Keratinocyte (primary cell): ENCODE measurements at regions not wholly inside any gene's neighbourhood (a gene's known extent, or its start where the extent isn't known, plus 50 kb on each side); places are given as distances from the start of the nearest gene placed in this dataset.
"Not testable (repeated sequence)": the region's sequence is repeated elsewhere in the genome, so short reads cannot be mapped to it uniquely, and the experiment has no call there.

ENCODE experiments used
- EZH2 ChIP-seq: IDR thresholded peaks from one replicate; pipeline ENCODE4 v1.6.1; 2012; ENCODE audit warnings: inconsistent platforms, mild to moderate bottlenecking, low read length, moderate library complexity
- TF ChIP-seq, protein P1 (sequence below), 3 experiments: IDR thresholded peaks in 1 of 3; conservative IDR thresholded peaks in 1 of 3; optimal IDR thresholded peaks in 1 of 3; 2 replicates in 2 of 3; 3 replicates in 1 of 3; pipeline versions ENCODE3 to v1.5.1; 2011; ENCODE audit warnings: low read length in 3 of 3, mild to moderate bottlenecking in 3 of 3, moderate library complexity in 2 of 3, control low read depth in 1 of 3, inconsistent platforms in 1 of 3; ENCODE audit not compliant: insufficient read depth in 2 of 3; ENCODE audit errors: extremely low read depth in 1 of 3

DNA sequence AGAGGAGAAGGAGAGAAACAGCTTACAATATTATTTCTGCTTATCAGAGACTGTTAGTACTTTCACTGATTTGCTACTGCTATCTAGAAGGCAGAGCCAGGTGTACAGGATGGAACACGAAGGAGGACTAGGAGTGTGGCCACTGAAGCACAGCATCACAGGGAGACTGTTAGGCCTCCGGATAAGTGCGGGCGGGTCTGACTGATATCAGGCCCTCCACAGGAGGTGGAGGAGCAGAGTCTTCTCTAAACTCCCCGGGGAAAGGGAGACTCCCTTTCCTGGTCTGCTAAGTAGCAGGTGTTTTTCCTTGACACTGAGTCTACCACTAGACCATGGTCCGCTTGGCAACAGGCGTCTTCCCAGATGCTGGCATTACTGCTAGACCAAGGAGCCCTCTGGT, 1065.2 kb downstream of the TMEM121 start:
- TF ChIP-seq, protein P1, sequence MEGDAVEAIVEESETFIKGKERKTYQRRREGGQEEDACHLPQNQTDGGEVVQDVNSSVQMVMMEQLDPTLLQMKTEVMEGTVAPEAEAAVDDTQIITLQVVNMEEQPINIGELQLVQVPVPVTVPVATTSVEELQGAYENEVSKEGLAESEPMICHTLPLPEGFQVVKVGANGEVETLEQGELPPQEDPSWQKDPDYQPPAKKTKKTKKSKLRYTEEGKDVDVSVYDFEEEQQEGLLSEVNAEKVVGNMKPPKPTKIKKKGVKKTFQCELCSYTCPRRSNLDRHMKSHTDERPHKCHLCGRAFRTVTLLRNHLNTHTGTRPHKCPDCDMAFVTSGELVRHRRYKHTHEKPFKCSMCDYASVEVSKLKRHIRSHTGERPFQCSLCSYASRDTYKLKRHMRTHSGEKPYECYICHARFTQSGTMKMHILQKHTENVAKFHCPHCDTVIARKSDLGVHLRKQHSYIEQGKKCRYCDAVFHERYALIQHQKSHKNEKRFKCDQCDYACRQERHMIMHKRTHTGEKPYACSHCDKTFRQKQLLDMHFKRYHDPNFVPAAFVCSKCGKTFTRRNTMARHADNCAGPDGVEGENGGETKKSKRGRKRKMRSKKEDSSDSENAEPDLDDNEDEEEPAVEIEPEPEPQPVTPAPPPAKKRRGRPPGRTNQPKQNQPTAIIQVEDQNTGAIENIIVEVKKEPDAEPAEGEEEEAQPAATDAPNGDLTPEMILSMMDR (optimal IDR thresholded peaks at IDR 0.05 in 1 of 3, IDR thresholded peaks at IDR 0.05 in 1 of 3, conservative IDR thresholded peaks at IDR 0.05 in 1 of 3; ENCODE audit: extremely low read depth in 1 of 3, insufficient read depth in 2 of 3, low read length in 3 of 3): not testable (repeated sequence)
- not testable (repeated sequence) for TF ChIP-seq EZH2
